Activated naive CD4-positive, alpha-beta T cell treated with anti-CD3 and anti-CD28 coated beads for 36 hours (primary cell): ENCODE measurements at regions not wholly inside any gene's neighbourhood (a gene's known extent, or its start where the extent isn't known, plus 50 kb on each side); places are given as distances from the start of the nearest gene placed in this dataset.

Experiments
- CTCF ChIA-PET: fragments of 350-600 bp; sonication (Branson Sonifier 250); formaldehyde crosslinking; loops from one replicate; lab custom pipeline; 2021; ENCODE audit warnings: antibody characterized with exemption; lab: Charles Lee
- DNase-seq: peaks from one replicate; pipeline ENCODE4 v3.0.0-alpha.2; 2020
- H3K27ac Mint-ChIP-seq: one replicate; pipeline ENCODE4 v1.8.0; 2021; ENCODE audit warnings: mild to moderate bottlenecking, mixed read lengths
- H3K27me3 Mint-ChIP-seq: one replicate; pipeline ENCODE4 v1.8.0; 2021; ENCODE audit warnings: low read depth, mixed read lengths
- H3K36me3 Mint-ChIP-seq: one replicate; pipeline ENCODE4 v1.8.0; 2021; ENCODE audit warnings: low read depth, mixed read lengths
- H3K4me1 Mint-ChIP-seq: one replicate; pipeline ENCODE4 v1.8.0; 2021; ENCODE audit warnings: low read depth, mixed read lengths
- H3K4me3 Mint-ChIP-seq: one replicate; pipeline ENCODE4 v1.8.0; 2021; ENCODE audit warnings: mild to moderate bottlenecking, moderate library complexity, mixed read lengths
- H3K9me3 Mint-ChIP-seq: one replicate; pipeline ENCODE4 v1.8.0; 2021; ENCODE audit warnings: mixed read lengths
- intact Hi-C: fragments of 100-400 bp; cut with micrococcal nuclease; formaldehyde crosslinking; loops from one replicate; pipeline ENCODE4 v1.15.1; 2023

- Mint-ChIP-seq H3K9me3 (peaks cover 30% of the 10 kb centered on the region), H3K4me1 (no peaks in the 10 kb centered on the region), H3K36me3 (no peaks in the 10 kb centered on the region), H3K27me3 (no peaks in the 10 kb centered on the region), H3K27ac (no peak overlapping the region), H3K4me3 (no peak overlapping the region)
- CTCF ChIA-PET: no interaction called here
- DNase-seq: no peak
- intact Hi-C loops: no loop called here
Observed at GRCh38 chr5:15243301-15244020, 256.5 kb upstream of the FBXL7 start.

GRCh38 chr5:15241216-15241821, 258.7 kb upstream of the FBXL7 start:
- intact Hi-C loops: no loop called here
- no peak overlapping the region for H3K4me3 Mint-ChIP-seq
- no peaks in the 10 kb centered on the region for H3K36me3 Mint-ChIP-seq
- H3K4me1 Mint-ChIP-seq: no peaks in the 10 kb centered on the region
- no peak overlapping the region for H3K27ac Mint-ChIP-seq
- CTCF ChIA-PET: no interaction called here
- H3K27me3 Mint-ChIP-seq: no peaks in the 10 kb centered on the region
- DNase-seq: no peak
- H3K9me3 Mint-ChIP-seq: peaks cover 27% of the 10 kb centered on the region

GRCh38 chr5:15238006-15238405, 262.0 kb upstream of the FBXL7 start:
- CTCF ChIA-PET: no interaction called here
- peaks cover 14% of the 10 kb centered on the region for H3K9me3 Mint-ChIP-seq
- no peak overlapping the region for H3K27ac Mint-ChIP-seq
- intact Hi-C loops: no loop called here
- H3K36me3 Mint-ChIP-seq: no peaks in the 10 kb centered on the region
- H3K4me1 Mint-ChIP-seq: no peaks in the 10 kb centered on the region
- no peak for DNase-seq
- H3K4me3 Mint-ChIP-seq: no peak overlapping the region
- no peaks in the 10 kb centered on the region for H3K27me3 Mint-ChIP-seq

- CTCF ChIA-PET: interaction anchor here (0.7 kb wide), 1 partner anchor 11 kb away, joined by 3 read pairs; no protein-coding TSS in a partner anchor
- Mint-ChIP-seq H3K27ac (no peak overlapping the region), H3K4me1 (no peaks in the 10 kb centered on the region), H3K4me3 (no peak overlapping the region), H3K36me3 (no peaks in the 10 kb centered on the region), H3K27me3 (no peaks in the 10 kb centered on the region), H3K9me3 (peaks cover 12% of the 10 kb centered on the region)
- intact Hi-C loops: no loop called here
- no peak for DNase-seq
Observed at GRCh38 chr5:15236911-15237508, 263.0 kb upstream of the FBXL7 start.

GRCh38 chr5:15234911-15235310, 265.1 kb upstream of the FBXL7 start:
- peaks cover 14% of the 10 kb centered on the region for H3K9me3 Mint-ChIP-seq
- CTCF ChIA-PET: no interaction called here
- intact Hi-C loops: no loop called here
- H3K4me1 Mint-ChIP-seq: no peaks in the 10 kb centered on the region
- no peaks in the 10 kb centered on the region for H3K36me3 Mint-ChIP-seq
- DNase-seq: no peak
- no peaks in the 10 kb centered on the region for H3K27me3 Mint-ChIP-seq
- no peak overlapping the region for H3K27ac Mint-ChIP-seq
- no peak overlapping the region for H3K4me3 Mint-ChIP-seq

GRCh38 chr5:15234366-15234765, 265.6 kb upstream of the FBXL7 start:
- intact Hi-C loops: no loop called here
- no peak overlapping the region for H3K4me3 Mint-ChIP-seq
- H3K36me3 Mint-ChIP-seq: no peaks in the 10 kb centered on the region
- no peak overlapping the region for H3K27ac Mint-ChIP-seq
- no peaks in the 10 kb centered on the region for H3K4me1 Mint-ChIP-seq
- no peak for DNase-seq
- no peaks in the 10 kb centered on the region for H3K27me3 Mint-ChIP-seq
- H3K9me3 Mint-ChIP-seq: peaks cover 9% of the 10 kb centered on the region
- CTCF ChIA-PET: no interaction called here

- Mint-ChIP-seq H3K9me3 (peaks cover 8% of the 10 kb centered on the region), H3K27me3 (no peaks in the 10 kb centered on the region), H3K36me3 (no peaks in the 10 kb centered on the region), H3K4me3 (no peak overlapping the region), H3K27ac (no peak overlapping the region), H3K4me1 (no peaks in the 10 kb centered on the region)
- no peak for DNase-seq
- intact Hi-C loops: no loop called here
- CTCF ChIA-PET: no interaction called here
Observed at GRCh38 chr5:15233566-15233965, 266.4 kb upstream of the FBXL7 start.

GRCh38 chr5:15222156-15222555, 277.8 kb upstream of the FBXL7 start:
- Mint-ChIP-seq H3K36me3 (no peaks in the 10 kb centered on the region), H3K27ac (no peak overlapping the region), H3K9me3 (peaks cover 8% of the 10 kb centered on the region), H3K27me3 (no peaks in the 10 kb centered on the region), H3K4me3 (no peak overlapping the region), H3K4me1 (no peaks in the 10 kb centered on the region)
- no peak for DNase-seq
- CTCF ChIA-PET: no interaction called here
- intact Hi-C loops: no loop called here

- Mint-ChIP-seq H3K9me3 (peaks cover 16% of the 10 kb centered on the region), H3K27me3 (no peaks in the 10 kb centered on the region), H3K36me3 (no peaks in the 10 kb centered on the region), H3K4me1 (no peaks in the 10 kb centered on the region), H3K4me3 (no peak overlapping the region), H3K27ac (no peak overlapping the region)
- intact Hi-C loops: no loop called here
- CTCF ChIA-PET: no interaction called here
- no peak for DNase-seq
Observed at GRCh38 chr5:15220642-15221173, 279.3 kb upstream of the FBXL7 start.

GRCh38 chr5:15215056-15215455, 284.9 kb upstream of the FBXL7 start:
- Mint-ChIP-seq H3K4me3 (no peak overlapping the region), H3K27me3 (no peaks in the 10 kb centered on the region), H3K4me1 (no peaks in the 10 kb centered on the region), H3K27ac (no peak overlapping the region), H3K9me3 (peaks cover 8% of the 10 kb centered on the region), H3K36me3 (no peaks in the 10 kb centered on the region)
- CTCF ChIA-PET: no interaction called here
- intact Hi-C loops: no loop called here
- no peak for DNase-seq

GRCh38 chr5:15214010-15214409, 286.0 kb upstream of the FBXL7 start:
- H3K4me1 Mint-ChIP-seq: no peaks in the 10 kb centered on the region
- no peak overlapping the region for H3K4me3 Mint-ChIP-seq
- CTCF ChIA-PET: no interaction called here
- DNase-seq: no peak
- no peaks in the 10 kb centered on the region for H3K36me3 Mint-ChIP-seq
- intact Hi-C loops: no loop called here
- no peaks in the 10 kb centered on the region for H3K27me3 Mint-ChIP-seq
- peaks cover 8% of the 10 kb centered on the region for H3K9me3 Mint-ChIP-seq
- H3K27ac Mint-ChIP-seq: no peak overlapping the region

GRCh38 chr5:15209053-15209762, 290.8 kb upstream of the FBXL7 start:
- Mint-ChIP-seq H3K9me3 (peaks cover 8% of the 10 kb centered on the region), H3K27ac (no peak overlapping the region), H3K4me3 (no peak overlapping the region), H3K4me1 (no peaks in the 10 kb centered on the region), H3K36me3 (no peaks in the 10 kb centered on the region), H3K27me3 (no peaks in the 10 kb centered on the region)
- CTCF ChIA-PET: no interaction called here
- DNase-seq: no peak
- intact Hi-C loops: no loop called here
